Mammary epithelial cell (primary cell): ENCODE measurements at regions not wholly inside any gene's neighbourhood (a gene's known extent, or its start where the extent isn't known, plus 50 kb on each side); places are given as distances from the start of the nearest gene placed in this dataset.

Experiments used
- CTCF ChIP-seq, 2 donors: IDR thresholded peaks in 1 of 2; conservative IDR thresholded peaks in 1 of 2; 2 replicates each; pipeline ENCODE4 v1.5.1; 2011 to 2012; ENCODE audit warnings: inconsistent platforms in 2 of 2, low read length in 2 of 2, mild to moderate bottlenecking in 2 of 2, control low read depth in 1 of 2, low read depth in 1 of 2; ENCODE audit not compliant: insufficient read depth in 1 of 2; ENCODE audit errors: extremely low read depth in 1 of 2
- EZH2 ChIP-seq: IDR thresholded peaks from 2 replicates; pipeline ENCODE4 v1.6.1; 2012; ENCODE audit warnings: low read length, inconsistent platforms, borderline replicate concordance

GRCh38 chr7:136555933-136556332, 312.5 kb upstream of the CHRM2 start:
- TF ChIP-seq CTCF (conservative IDR thresholded peaks at IDR 0.05 in 1 of 2, IDR thresholded peaks at IDR 0.05 in 1 of 2; ENCODE audit: extremely low read depth in 1 of 2, insufficient read depth in 1 of 2, low read depth in 1 of 2, low read length in 2 of 2): no peak
- TF ChIP-seq EZH2: no peak
